Astrocyte (in vitro differentiated cells and primary cell): ENCODE measurements at regions not wholly inside any gene's neighbourhood (a gene's known extent, or its start where the extent isn't known, plus 50 kb on each side); places are given as distances from the start of the nearest gene placed in this dataset.

Experiments used
- DNase-seq: peaks from one replicate; pipeline ENCODE4 v3.0.0-alpha.2; 2010; ENCODE audit warnings: low read depth
- FAIRE-seq: peaks from 2 replicates; lab custom pipeline; 2011; peaks lifted over from hg19 to GRCh38; lab: Jason Lieb, UNC
- H2AFZ ChIP-seq: 2 replicates; pipeline ENCODE4 v1.6.0; 2012; ENCODE audit warnings: low read depth, low read length, inconsistent platforms
- H3K27ac ChIP-seq: 2 replicates; pipeline ENCODE4 v1.5.1; 2011; ENCODE audit warnings: low read depth, low read length, inconsistent platforms
- H3K27me3 ChIP-seq: 2 replicates; pipeline ENCODE4 v1.6.0; 2011; ENCODE audit warnings: low read length, inconsistent platforms; ENCODE audit not compliant: insufficient read depth
- H3K36me3 ChIP-seq: 2 replicates; pipeline ENCODE4 v1.5.1; 2011; ENCODE audit warnings: low read length, inconsistent platforms; ENCODE audit not compliant: insufficient read depth
- H3K4me1 ChIP-seq: 2 replicates; pipeline ENCODE4 v1.5.1; 2011; ENCODE audit warnings: low read length, inconsistent platforms; ENCODE audit not compliant: insufficient read depth
- H3K4me2 ChIP-seq: 2 replicates; pipeline ENCODE4 v1.6.0; 2012; ENCODE audit warnings: low read length, inconsistent platforms
- H3K4me3 ChIP-seq: 2 replicates; pipeline ENCODE4 v1.5.1; 2011; ENCODE audit warnings: low read depth, mild to moderate bottlenecking, low read length, inconsistent platforms; ENCODE audit not compliant: insufficient read depth
- H3K79me2 ChIP-seq: 2 replicates; pipeline ENCODE4 v1.6.0; 2012; ENCODE audit warnings: mild to moderate bottlenecking, low read length, inconsistent platforms; ENCODE audit not compliant: insufficient read depth
- H3K9ac ChIP-seq: 2 replicates; pipeline ENCODE4 v1.6.0; 2012; ENCODE audit warnings: mild to moderate bottlenecking, low read length, inconsistent platforms
- H3K9me3 ChIP-seq: 2 replicates; pipeline ENCODE4 v1.5.1; 2012; ENCODE audit warnings: low read depth, mild to moderate bottlenecking, low read length, inconsistent platforms; ENCODE audit not compliant: insufficient read depth
- H4K20me1 ChIP-seq: 2 replicates; pipeline ENCODE4 v1.6.0; 2012; ENCODE audit warnings: low read length, inconsistent platforms; ENCODE audit not compliant: insufficient read depth
- H3K27ac Mint-ChIP-seq: one replicate; pipeline ENCODE4 v1.8.0; 2021; ENCODE audit warnings: mild to moderate bottlenecking, mixed read lengths; ENCODE audit not compliant: unreplicated experiment
- H3K27me3 Mint-ChIP-seq: one replicate; pipeline ENCODE4 v1.8.0; 2021; ENCODE audit warnings: low read depth, mixed read lengths; ENCODE audit not compliant: unreplicated experiment
- H3K36me3 Mint-ChIP-seq: one replicate; pipeline ENCODE4 v1.8.0; 2021; ENCODE audit warnings: low read depth, mixed read lengths; ENCODE audit not compliant: unreplicated experiment
- H3K4me1 Mint-ChIP-seq: one replicate; pipeline ENCODE4 v1.8.0; 2021; ENCODE audit warnings: low read depth, mixed read lengths; ENCODE audit not compliant: unreplicated experiment
- H3K4me3 Mint-ChIP-seq: one replicate; pipeline ENCODE4 v1.8.0; 2021; ENCODE audit warnings: mild to moderate bottlenecking, moderate library complexity, mixed read lengths; ENCODE audit not compliant: unreplicated experiment
- H3K9me3 Mint-ChIP-seq: one replicate; pipeline ENCODE4 v1.8.0; 2021; ENCODE audit warnings: mild to moderate bottlenecking, mixed read lengths; ENCODE audit not compliant: unreplicated experiment
- CTCF ChIP-seq: IDR thresholded peaks from 2 replicates; pipeline ENCODE4 v1.5.1; 2011; ENCODE audit warnings: low read depth, mild to moderate bottlenecking, inconsistent platforms, low read length, moderate library complexity; ENCODE audit not compliant: insufficient read depth
- EZH2 ChIP-seq: IDR thresholded peaks from 2 replicates; pipeline ENCODE4 v1.6.1; 2012; ENCODE audit warnings: mild to moderate bottlenecking, low read length, inconsistent platforms; ENCODE audit not compliant: insufficient read depth

GRCh38 chr15:77555232-77555631, 77.5 kb downstream of the LINGO1 start:
- Histone ChIP-seq H3K9ac (no peak overlapping the region), H3K27me3 (no peaks in the 10 kb centered on the region), H3K27ac (no peak overlapping the region), H3K9me3 (no peaks in the 10 kb centered on the region), H3K4me2 (no peak overlapping the region), H4K20me1 (no peaks in the 10 kb centered on the region), H3K36me3 (no peaks in the 10 kb centered on the region), H3K79me2 (no peaks in the 10 kb centered on the region), H3K4me3 (no peak overlapping the region), H3K4me1 (no peaks in the 10 kb centered on the region), H2AFZ (no peak overlapping the region)
- no peaks in the 10 kb centered on the region for H3K36me3 Mint-ChIP-seq
- no peaks in the 10 kb centered on the region for H3K9me3 Mint-ChIP-seq
- DNase-seq, result no peak
- H3K27me3 Mint-ChIP-seq, result peaks cover 49% of the 10 kb centered on the region
- H3K27ac Mint-ChIP-seq, result no peak overlapping the region
- no peak overlapping the region for H3K4me3 Mint-ChIP-seq
- FAIRE-seq, result no peak
- no peak for TF ChIP-seq CTCF
- TF ChIP-seq EZH2, result no peak
- H3K4me1 Mint-ChIP-seq, result no peaks in the 10 kb centered on the region

GRCh38 chr15:77554306-77555080, 78.2 kb downstream of the LINGO1 start:
- H3K9me3 Mint-ChIP-seq, result no peaks in the 10 kb centered on the region
- Histone ChIP-seq H3K4me1 (no peaks in the 10 kb centered on the region), H3K9me3 (no peaks in the 10 kb centered on the region), H3K4me3 (no peak overlapping the region), H3K27me3 (no peaks in the 10 kb centered on the region), H4K20me1 (no peaks in the 10 kb centered on the region), H3K4me2 (no peak overlapping the region), H2AFZ (no peak overlapping the region), H3K36me3 (no peaks in the 10 kb centered on the region), H3K9ac (no peak overlapping the region), H3K79me2 (no peaks in the 10 kb centered on the region), H3K27ac (no peak overlapping the region)
- H3K27me3 Mint-ChIP-seq, result peaks cover 49% of the 10 kb centered on the region
- no peak overlapping the region for H3K4me3 Mint-ChIP-seq
- DNase-seq, result no peak
- H3K27ac Mint-ChIP-seq, result no peak overlapping the region
- no peak for FAIRE-seq
- H3K4me1 Mint-ChIP-seq, result no peaks in the 10 kb centered on the region
- H3K36me3 Mint-ChIP-seq, result no peaks in the 10 kb centered on the region
- TF ChIP-seq CTCF (no peak), EZH2 (no peak)

- Histone ChIP-seq H3K4me1 (no peaks in the 10 kb centered on the region), H3K4me3 (no peak overlapping the region), H3K27me3 (no peaks in the 10 kb centered on the region), H3K36me3 (no peaks in the 10 kb centered on the region), H4K20me1 (no peaks in the 10 kb centered on the region), H3K27ac (no peak overlapping the region), H2AFZ (no peak overlapping the region), H3K79me2 (no peaks in the 10 kb centered on the region), H3K4me2 (no peak overlapping the region), H3K9ac (no peak overlapping the region), H3K9me3 (no peaks in the 10 kb centered on the region)
- no peaks in the 10 kb centered on the region for H3K4me1 Mint-ChIP-seq
- TF ChIP-seq CTCF, result no peak
- no peak for DNase-seq
- no peak overlapping the region for H3K27ac Mint-ChIP-seq
- no peak for FAIRE-seq
- no peaks in the 10 kb centered on the region for H3K36me3 Mint-ChIP-seq
- H3K4me3 Mint-ChIP-seq, result no peak overlapping the region
- H3K27me3 Mint-ChIP-seq, result peaks cover 47% of the 10 kb centered on the region
- no peaks in the 10 kb centered on the region for H3K9me3 Mint-ChIP-seq
Measured at GRCh38 chr15:77553695-77554094, 79.0 kb downstream of the LINGO1 start.
